ENCODE measurements at regions not wholly inside any gene's neighbourhood (a gene's known extent, or its start where the extent isn't known, plus 50 kb on each side); places are given as distances from the start of the nearest gene placed in this dataset.

DNA sequence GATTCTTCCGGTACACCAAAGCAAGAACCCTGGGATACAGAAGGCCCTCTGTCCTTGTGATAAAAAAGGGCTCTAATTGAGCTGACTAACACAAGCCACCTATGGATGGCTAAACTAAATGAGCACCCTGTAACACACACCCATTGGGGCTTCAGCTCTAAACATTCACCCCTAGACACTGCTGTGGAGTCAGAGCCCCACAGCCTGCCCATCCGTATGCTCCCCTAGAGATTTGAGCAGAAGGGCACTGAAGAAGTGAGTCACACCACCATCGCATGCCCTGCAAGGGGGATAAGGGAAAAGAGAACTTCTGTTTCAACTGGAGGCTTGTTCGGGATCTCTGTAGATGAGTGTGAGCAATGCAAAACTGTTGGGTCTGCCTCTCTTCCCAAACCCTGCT is 545.2 kb downstream of the KCTD8 start:
- DNase-seq (ENCODE audit: low spot score) (no peak), ATAC-seq (ENCODE audit: low read depth) (no peak)
- TF ChIP-seq CTCF (IDR thresholded peaks at IDR 0.05; ENCODE audit: poor library complexity, severe bottlenecking), result no peak
- Histone ChIP-seq H3K36me3 (ENCODE audit: low read depth) (no peaks in the 10 kb centered on the region), H3K9me3 (ENCODE audit: severe bottlenecking) (no peaks in the 10 kb centered on the region), H3K27ac (ENCODE audit: poor library complexity, severe bottlenecking) (no peak overlapping the region), H3K4me3 (ENCODE audit: severe bottlenecking) (no peak overlapping the region), H3K4me1 (ENCODE audit: insufficient read depth, poor library complexity, severe bottlenecking) (no peaks in the 10 kb centered on the region), H3K27me3 (ENCODE audit: insufficient read depth, poor library complexity, severe bottlenecking) (no peaks in the 10 kb centered on the region)

- no peak overlapping the region for H3K4me3 ChIP-seq (ENCODE audit: severe bottlenecking)
- TF ChIP-seq CTCF (IDR thresholded peaks at IDR 0.05; ENCODE audit: poor library complexity, severe bottlenecking), result no peak
- no peak for ATAC-seq (ENCODE audit: low read depth)
- no peak for DNase-seq (ENCODE audit: low spot score)
- H3K27ac ChIP-seq (ENCODE audit: poor library complexity, severe bottlenecking), result no peak overlapping the region
- no peaks in the 10 kb centered on the region for H3K36me3 ChIP-seq (ENCODE audit: low read depth)
- no peaks in the 10 kb centered on the region for H3K4me1 ChIP-seq (ENCODE audit: insufficient read depth, poor library complexity, severe bottlenecking)
- H3K9me3 ChIP-seq (ENCODE audit: severe bottlenecking), result no peaks in the 10 kb centered on the region
- H3K27me3 ChIP-seq (ENCODE audit: insufficient read depth, poor library complexity, severe bottlenecking), result no peaks in the 10 kb centered on the region
These were observed 530.2 kb downstream of the KCTD8 start for GRCh38 chr4:43918377-43918776.

- no peak overlapping the region for H3K27ac ChIP-seq (ENCODE audit: poor library complexity, severe bottlenecking)
- no peak for TF ChIP-seq CTCF (IDR thresholded peaks at IDR 0.05; ENCODE audit: poor library complexity, severe bottlenecking)
- DNase-seq (ENCODE audit: low spot score), result no peak
- no peak for ATAC-seq (ENCODE audit: low read depth)
- no peaks in the 10 kb centered on the region for H3K4me1 ChIP-seq (ENCODE audit: insufficient read depth, poor library complexity, severe bottlenecking)
- H3K9me3 ChIP-seq (ENCODE audit: severe bottlenecking), result no peaks in the 10 kb centered on the region
- no peaks in the 10 kb centered on the region for H3K36me3 ChIP-seq (ENCODE audit: low read depth)
- H3K4me3 ChIP-seq (ENCODE audit: severe bottlenecking), result no peak overlapping the region
- no peaks in the 10 kb centered on the region for H3K27me3 ChIP-seq (ENCODE audit: insufficient read depth, poor library complexity, severe bottlenecking)
These were observed 516.2 kb downstream of the KCTD8 start for GRCh38 chr4:43932448-43932847.

- H3K4me3 ChIP-seq (ENCODE audit: severe bottlenecking), result no peak overlapping the region
- TF ChIP-seq CTCF (IDR thresholded peaks at IDR 0.05; ENCODE audit: poor library complexity, severe bottlenecking), result no peak
- DNase-seq (ENCODE audit: low spot score) (no peak), ATAC-seq (ENCODE audit: low read depth) (no peak)
- H3K27ac ChIP-seq (ENCODE audit: poor library complexity, severe bottlenecking), result no peak overlapping the region
- no peaks in the 10 kb centered on the region for H3K27me3 ChIP-seq (ENCODE audit: insufficient read depth, poor library complexity, severe bottlenecking)
- no peaks in the 10 kb centered on the region for H3K9me3 ChIP-seq (ENCODE audit: severe bottlenecking)
- H3K36me3 ChIP-seq (ENCODE audit: low read depth), result no peaks in the 10 kb centered on the region
- H3K4me1 ChIP-seq (ENCODE audit: insufficient read depth, poor library complexity, severe bottlenecking), result no peaks in the 10 kb centered on the region
These were observed 504.6 kb downstream of the KCTD8 start for GRCh38 chr4:43943998-43944397.

DNA sequence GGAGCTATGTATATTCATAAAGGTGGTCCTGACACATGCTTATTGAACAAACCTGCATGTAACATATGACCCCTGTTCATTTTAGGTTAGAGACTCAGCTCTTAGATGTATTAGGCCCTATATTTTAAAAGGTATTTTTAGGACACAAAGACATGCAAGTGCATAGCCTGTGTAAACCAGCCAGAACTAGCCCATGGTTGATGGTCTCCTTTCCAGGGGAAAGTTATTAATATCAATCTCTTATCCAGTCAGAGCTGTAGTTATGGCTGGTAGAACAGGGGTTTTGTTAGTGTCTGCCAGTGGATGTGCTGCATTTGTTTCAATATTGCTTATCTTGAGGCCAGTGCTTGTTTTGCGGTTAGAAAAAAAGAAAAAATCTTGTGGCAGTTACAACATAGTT is 488.6 kb downstream of the KCTD8 start:
- no peak for TF ChIP-seq CTCF (IDR thresholded peaks at IDR 0.05; ENCODE audit: poor library complexity, severe bottlenecking)
- Histone ChIP-seq H3K36me3 (ENCODE audit: low read depth) (no peaks in the 10 kb centered on the region), H3K4me3 (ENCODE audit: severe bottlenecking) (no peak overlapping the region), H3K9me3 (ENCODE audit: severe bottlenecking) (no peaks in the 10 kb centered on the region), H3K27me3 (ENCODE audit: insufficient read depth, poor library complexity, severe bottlenecking) (no peaks in the 10 kb centered on the region), H3K27ac (ENCODE audit: poor library complexity, severe bottlenecking) (no peak overlapping the region), H3K4me1 (ENCODE audit: insufficient read depth, poor library complexity, severe bottlenecking) (no peaks in the 10 kb centered on the region)
- ATAC-seq (ENCODE audit: low read depth), result no peak
- no peak for DNase-seq (ENCODE audit: low spot score)
